Loucy (cell line): ENCODE measurements at regions not wholly inside any gene's neighbourhood (a gene's known extent, or its start where the extent isn't known, plus 50 kb on each side); places are given as distances from the start of the nearest gene placed in this dataset.

ENCODE experiments used
- H2AFZ ChIP-seq: fragments of 200-600 bp; sonication (generic); 2 replicates; pipeline ENCODE4 v1.6.0; 2016; ENCODE audit warnings: antibody characterized with exemption, mild to moderate bottlenecking, low read length, moderate library complexity
- H3F3A ChIP-seq: fragments of 200-600 bp; 2 replicates; pipeline ENCODE4 v1.6.0; 2016; ENCODE audit warnings: antibody characterized with exemption, low read depth, mild to moderate bottlenecking
- H3K27me3 ChIP-seq: fragments of 200-600 bp; sonication (generic); 2 replicates; pipeline ENCODE4 v1.6.1; 2014; ENCODE audit warnings: low read length, mild to moderate bottlenecking; ENCODE audit not compliant: insufficient read depth, poor library complexity, severe bottlenecking
- H3K36me3 ChIP-seq: fragments of 200-600 bp; sonication (generic); 2 replicates; pipeline ENCODE4 v1.6.1; 2016; ENCODE audit warnings: low read length; ENCODE audit not compliant: insufficient read depth
- H3K4me1 ChIP-seq: fragments of 200-600 bp; sonication (generic); 2 replicates; pipeline ENCODE4 v1.5.1; 2014; ENCODE audit warnings: low read length, mild to moderate bottlenecking; ENCODE audit not compliant: insufficient read depth, poor library complexity, severe bottlenecking
- H3K4me2 ChIP-seq: fragments of 200-600 bp; sonication (generic); 2 replicates; pipeline ENCODE4 v1.6.0; 2014; ENCODE audit warnings: antibody characterized with exemption, low read length, low read depth, mild to moderate bottlenecking; ENCODE audit not compliant: poor library complexity, severe bottlenecking
- H3K4me3 ChIP-seq: fragments of 200-600 bp; sonication (generic); 2 replicates; pipeline ENCODE4 v1.5.1; 2014; ENCODE audit warnings: low read length, mild to moderate bottlenecking, mixed read lengths; ENCODE audit not compliant: poor library complexity, severe bottlenecking
- H3K79me2 ChIP-seq: fragments of 200-600 bp; sonication (generic); 2 replicates; pipeline ENCODE4 v1.6.1; 2014; ENCODE audit warnings: low read length; ENCODE audit not compliant: insufficient read depth
- H3K9ac ChIP-seq: fragments of 200-600 bp; sonication (generic); 2 replicates; pipeline ENCODE4 v1.6.0; 2014; ENCODE audit warnings: mild to moderate bottlenecking, low read depth, low read length, moderate library complexity; ENCODE audit not compliant: poor library complexity, severe bottlenecking
- H3K9me2 ChIP-seq: fragments of 200-600 bp; sonication (generic); replicated peaks from 2 replicates; pipeline ENCODE4 v1.6.1; 2016; ENCODE audit warnings: low read depth, low read length, mixed read lengths
- H3K9me3 ChIP-seq: fragments of 200-600 bp; sonication (generic); 2 replicates; pipeline ENCODE4 v1.6.1; 2014; ENCODE audit warnings: mild to moderate bottlenecking, antibody characterized with exemption, low read length, low read depth; ENCODE audit not compliant: insufficient read depth
- H4K20me1 ChIP-seq: fragments of 200-600 bp; sonication (generic); 2 replicates; pipeline ENCODE4 v1.6.0; 2014; ENCODE audit warnings: antibody characterized with exemption, low read length, mild to moderate bottlenecking; ENCODE audit not compliant: insufficient read depth, poor library complexity, severe bottlenecking
- EZH2phosphoT487 ChIP-seq: fragments of 200-600 bp; IDR thresholded peaks from 2 replicates; pipeline ENCODE4 v1.6.1; 2018; ENCODE audit warnings: antibody characterized with exemption, mild to moderate bottlenecking, moderate library complexity, borderline replicate concordance
- TF ChIP-seq, protein P1 (sequence below): fragments of 200-600 bp; sonication (generic); conservative IDR thresholded peaks from 2 replicates; pipeline ENCODE4 v1.5.1; 2014; ENCODE audit warnings: mild to moderate bottlenecking, antibody characterized with exemption, low read length

DNA sequence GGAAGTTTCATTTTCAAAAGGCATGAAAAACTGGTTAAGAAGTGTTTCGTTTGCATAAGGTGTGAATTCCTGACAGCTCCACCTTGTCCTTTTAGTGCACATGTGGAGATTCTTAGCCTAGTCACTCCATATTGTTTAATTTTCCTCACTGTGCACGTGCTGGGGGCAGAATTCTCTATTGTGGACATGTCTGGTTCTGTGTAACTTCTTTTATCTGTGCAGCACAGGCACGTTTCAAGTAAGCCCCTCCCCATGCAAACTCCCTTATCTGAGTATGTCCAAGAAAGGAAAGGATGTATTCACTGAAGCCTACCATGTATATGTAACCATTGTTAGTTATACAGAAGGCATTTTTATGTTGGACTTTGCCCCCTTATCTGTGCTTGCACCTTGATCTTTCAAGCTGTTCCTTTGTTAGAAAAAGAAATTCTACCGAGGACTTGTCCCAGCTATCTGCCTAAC, 1346.3 kb downstream of the REEP3 start:
- no peak overlapping the region for H2AFZ ChIP-seq
- H3K36me3 ChIP-seq = no peaks in the 10 kb centered on the region
- no peaks in the 10 kb centered on the region for H3K79me2 ChIP-seq
- no peaks in the 10 kb centered on the region for H3K9me2 ChIP-seq
- H3K4me3 ChIP-seq = no peak overlapping the region
- H3F3A ChIP-seq = no peaks in the 10 kb centered on the region
- H3K4me2 ChIP-seq = no peak overlapping the region
- H4K20me1 ChIP-seq = no peaks in the 10 kb centered on the region
- H3K27me3 ChIP-seq = no peaks in the 10 kb centered on the region
- H3K4me1 ChIP-seq = no peaks in the 10 kb centered on the region
- TF ChIP-seq EZH2phosphoT487 = no peak
- TF ChIP-seq, protein P1, sequence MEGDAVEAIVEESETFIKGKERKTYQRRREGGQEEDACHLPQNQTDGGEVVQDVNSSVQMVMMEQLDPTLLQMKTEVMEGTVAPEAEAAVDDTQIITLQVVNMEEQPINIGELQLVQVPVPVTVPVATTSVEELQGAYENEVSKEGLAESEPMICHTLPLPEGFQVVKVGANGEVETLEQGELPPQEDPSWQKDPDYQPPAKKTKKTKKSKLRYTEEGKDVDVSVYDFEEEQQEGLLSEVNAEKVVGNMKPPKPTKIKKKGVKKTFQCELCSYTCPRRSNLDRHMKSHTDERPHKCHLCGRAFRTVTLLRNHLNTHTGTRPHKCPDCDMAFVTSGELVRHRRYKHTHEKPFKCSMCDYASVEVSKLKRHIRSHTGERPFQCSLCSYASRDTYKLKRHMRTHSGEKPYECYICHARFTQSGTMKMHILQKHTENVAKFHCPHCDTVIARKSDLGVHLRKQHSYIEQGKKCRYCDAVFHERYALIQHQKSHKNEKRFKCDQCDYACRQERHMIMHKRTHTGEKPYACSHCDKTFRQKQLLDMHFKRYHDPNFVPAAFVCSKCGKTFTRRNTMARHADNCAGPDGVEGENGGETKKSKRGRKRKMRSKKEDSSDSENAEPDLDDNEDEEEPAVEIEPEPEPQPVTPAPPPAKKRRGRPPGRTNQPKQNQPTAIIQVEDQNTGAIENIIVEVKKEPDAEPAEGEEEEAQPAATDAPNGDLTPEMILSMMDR = no peak
- H3K9me3 ChIP-seq = no peaks in the 10 kb centered on the region
- H3K9ac ChIP-seq = no peak overlapping the region

DNA sequence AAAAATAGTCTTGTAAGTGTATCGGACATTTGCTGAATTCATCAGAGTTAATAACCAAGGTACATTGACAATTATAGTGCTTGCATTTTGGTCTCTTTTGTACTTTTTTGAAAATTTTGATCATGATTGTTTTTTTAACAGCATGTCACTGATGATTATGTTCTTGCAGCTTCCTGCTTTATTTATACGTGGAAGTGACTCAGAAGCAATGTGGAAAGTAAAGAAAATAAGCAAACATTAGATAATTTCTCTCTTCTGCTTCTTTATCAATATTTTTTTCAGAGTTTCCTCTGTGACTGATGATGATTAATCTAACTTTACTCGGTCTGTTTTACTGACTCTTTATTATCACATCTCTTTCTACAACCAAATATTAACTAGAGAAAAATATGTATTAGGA, 1351.9 kb downstream of the REEP3 start:
- no peak for TF ChIP-seq EZH2phosphoT487
- TF ChIP-seq, protein P1 = no peak
- H3K79me2 ChIP-seq = no peaks in the 10 kb centered on the region

DNA sequence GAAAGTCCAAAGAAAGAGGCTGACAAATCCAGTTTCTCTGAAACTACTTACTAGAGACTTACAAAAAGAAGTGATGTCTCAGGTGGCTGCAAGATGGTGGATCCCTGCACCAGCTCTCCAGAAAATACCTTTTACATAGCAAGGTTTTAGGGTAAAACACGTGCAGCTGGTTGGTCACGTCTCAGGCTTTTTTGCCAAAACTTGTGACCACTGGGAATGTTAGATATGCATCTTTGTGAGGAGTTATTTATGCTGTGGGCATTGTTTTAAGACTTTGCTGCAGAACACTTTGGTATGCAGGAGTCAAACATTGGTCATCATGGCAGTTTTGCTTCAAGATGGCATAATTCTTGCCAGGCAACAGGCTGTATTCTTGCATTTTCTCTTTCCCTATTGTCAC, 1352.8 kb downstream of the REEP3 start:
- H3K79me2 ChIP-seq = no peaks in the 10 kb centered on the region
- H3K9me2 ChIP-seq = no peaks in the 10 kb centered on the region
- H3F3A ChIP-seq = no peaks in the 10 kb centered on the region
- no peaks in the 10 kb centered on the region for H3K9me3 ChIP-seq
- H4K20me1 ChIP-seq = no peaks in the 10 kb centered on the region
- TF ChIP-seq EZH2phosphoT487 = no peak
- TF ChIP-seq, protein P1 = no peak
- H3K4me1 ChIP-seq = no peaks in the 10 kb centered on the region
- no peak overlapping the region for H3K4me3 ChIP-seq
- no peaks in the 10 kb centered on the region for H3K36me3 ChIP-seq
- H3K27me3 ChIP-seq = no peaks in the 10 kb centered on the region
- H3K4me2 ChIP-seq = no peak overlapping the region
- H2AFZ ChIP-seq = no peak overlapping the region
- no peak overlapping the region for H3K9ac ChIP-seq

More for the DNA sequence above, 1351.9 kb downstream of the REEP3 start:
- no peaks in the 10 kb centered on the region for H3K36me3 ChIP-seq
- H2AFZ ChIP-seq = no peak overlapping the region
- H4K20me1 ChIP-seq = no peaks in the 10 kb centered on the region
- no peaks in the 10 kb centered on the region for H3F3A ChIP-seq
- H3K4me3 ChIP-seq = no peak overlapping the region
- H3K9me2 ChIP-seq = no peaks in the 10 kb centered on the region
- no peaks in the 10 kb centered on the region for H3K27me3 ChIP-seq
- no peak overlapping the region for H3K9ac ChIP-seq
- H3K4me2 ChIP-seq = no peak overlapping the region
- H3K4me1 ChIP-seq = no peaks in the 10 kb centered on the region
- no peaks in the 10 kb centered on the region for H3K9me3 ChIP-seq
